ENCODE measurements at regions not wholly inside any gene's neighbourhood (a gene's known extent, or its start where the extent isn't known, plus 50 kb on each side); places are given as distances from the start of the nearest gene placed in this dataset.

DNA sequence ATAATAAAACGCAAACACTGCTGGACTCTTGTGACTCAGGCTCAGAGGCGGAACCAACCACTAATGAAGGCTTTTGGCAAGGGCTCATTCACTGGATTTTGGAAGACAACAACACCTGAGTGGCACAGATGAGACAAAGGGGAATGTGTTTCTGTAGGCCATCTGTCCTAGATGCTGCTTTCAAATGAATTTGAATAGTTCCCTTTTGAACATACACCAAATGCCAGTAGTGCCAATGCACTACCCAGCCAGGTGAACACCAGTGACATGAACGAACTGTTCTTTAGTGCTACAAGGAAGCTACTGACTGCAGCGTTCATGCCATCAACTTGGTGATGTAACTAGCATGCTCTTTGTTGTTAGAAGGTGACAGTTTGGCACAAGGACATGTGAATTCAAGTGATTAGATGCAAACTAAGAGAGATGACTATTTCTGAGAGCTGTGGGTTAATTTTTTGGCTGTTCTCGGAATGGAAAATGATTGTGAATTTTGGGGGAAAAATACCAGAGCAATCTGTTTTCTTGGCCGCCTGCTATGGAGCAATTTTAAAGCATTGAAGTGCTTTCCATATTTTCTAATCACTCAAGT, 173.7 kb downstream of the SLC24A2 start:
- no peak for FAIRE-seq
- Histone ChIP-seq H3K9ac (ENCODE audit: control insufficient read depth, insufficient read depth, low read length) (no peak overlapping the region), H3K4me3 (no peak overlapping the region), H3K4me1 (ENCODE audit: control insufficient read depth, insufficient read depth, low read length) (no peaks in the 10 kb centered on the region), H3K4me2 (ENCODE audit: control insufficient read depth, insufficient read depth) (no peak overlapping the region), H3K36me3 (ENCODE audit: control insufficient read depth in 2 of 2, insufficient read depth in 2 of 2, low read length in 1 of 2) (no peaks in the 10 kb centered on the region), H3K9me3 (replicated peaks; ENCODE audit: control insufficient read depth, insufficient read depth, low read length) (no peaks in the 10 kb centered on the region), H4K20me1 (ENCODE audit: control insufficient read depth, insufficient read depth) (no peaks in the 10 kb centered on the region), H3K27me3 (replicated peaks in 1 of 2; ENCODE audit: control insufficient read depth in 2 of 2, insufficient read depth in 2 of 2, low read length in 1 of 2) (no peaks in the 10 kb centered on the region; a peak in 1 of 4 replicates), H3K27ac (ENCODE audit: control insufficient read depth, insufficient read depth) (no peak overlapping the region), H2AFZ (ENCODE audit: control insufficient read depth, low read depth, low read length) (no peak overlapping the region), H3K79me2 (ENCODE audit: control insufficient read depth, insufficient read depth, low read length) (no peaks in the 10 kb centered on the region)
- no peak for DNase-seq (ENCODE audit: low read depth, low spot score)
- ChIA-PET CTCF (no interaction called here), POLR2A (no interaction called here), SMC1A (ENCODE audit: uncharacterized antibody, unreplicated experiment) (no interaction called here), RAD21 (ENCODE audit: unreplicated experiment) (no interaction called here)
- BruUV-seq (replicated peaks): no TSS peak
- TF ChIP-seq SMARCA5 (IDR thresholded peaks at IDR 0.05) (no peak), ESRRA (IDR thresholded peaks at IDR 0.05; ENCODE audit: low read length) (no peak), STAT1 (conservative IDR thresholded peaks at IDR 0.05) (no peak), POLR2AphosphoS5 (IDR thresholded peaks at IDR 0.05; ENCODE audit: low read length) (no peak), WRNIP1 (IDR thresholded peaks at IDR 0.05; ENCODE audit: borderline replicate concordance, low read depth, low read length) (no peak), SREBF2 (IDR thresholded peaks at IDR 0.05; ENCODE audit: low read length) (no peak), HDAC6 (IDR thresholded peaks at IDR 0.05; ENCODE audit: unreplicated experiment) (no peak), ASH2L (IDR thresholded peaks at IDR 0.05; ENCODE audit: borderline replicate concordance, low read depth) (no peak), KDM1A (IDR thresholded peaks at IDR 0.05; ENCODE audit: borderline replicate concordance) (no peak), NR2C2 (IDR thresholded peaks at IDR 0.05; ENCODE audit: borderline replicate concordance, control insufficient read depth, insufficient read length, low read depth) (no peak), RCOR1 (conservative IDR thresholded peaks at IDR 0.05; ENCODE audit: low read depth, low read length) (no peak), EP300 (IDR thresholded peaks at IDR 0.05; ENCODE audit: borderline replicate concordance in 1 of 2, control insufficient read depth in 1 of 2, low read depth in 2 of 2, low read length in 2 of 2) (no peak), SIX5 (IDR thresholded peaks at IDR 0.05; ENCODE audit: low read depth, low read length, severe bottlenecking) (no peak), POU2F2 (IDR thresholded peaks at IDR 0.05; ENCODE audit: borderline replicate concordance, low read depth, low read length) (no peak), ZNF622 (IDR thresholded peaks at IDR 0.05) (no peak), SMC3 (IDR thresholded peaks at IDR 0.05; ENCODE audit: borderline replicate concordance, low read length) (no peak)
- TF ChIP-seq, protein P1, sequence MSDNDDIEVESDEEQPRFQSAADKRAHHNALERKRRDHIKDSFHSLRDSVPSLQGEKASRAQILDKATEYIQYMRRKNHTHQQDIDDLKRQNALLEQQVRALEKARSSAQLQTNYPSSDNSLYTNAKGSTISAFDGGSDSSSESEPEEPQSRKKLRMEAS (IDR thresholded peaks at IDR 0.05; ENCODE audit: low read depth, low read length): no peak
- intact Hi-C loops (cut with micrococcal nuclease; ENCODE audit: unreplicated experiment): no loop called here
- no peak for ATAC-seq
- 3% methylated on average over 6 of the region's 6 CpGs for WGBS (ENCODE audit: insufficient coverage, insufficient replicate concordance, low lambda C conversion rate, missing lambda C conversion rate)
- in situ Hi-C loops (cut with MboI): no loop called here
